A549 (cell line): ENCODE measurements at regions not wholly inside any gene's neighbourhood (a gene's known extent, or its start where the extent isn't known, plus 50 kb on each side); places are given as distances from the start of the nearest gene placed in this dataset.

Experiments
- ATAC-seq, 2 experiments: fragments of 200-7000 bp in 1 of 2; fragments of >200 bp in 1 of 2; cut with Nextera tagmentation in 1 of 2; cut with Tn5 transposase in 1 of 2; 3 replicates each; pipeline versions ENCODE4 v1.8.0 to v1.9.1; 2018 to 2020; ENCODE audit warnings: mild to moderate bottlenecking in 1 of 2, moderate library complexity in 1 of 2
- CTCF ChIA-PET: fragments of 300-600 bp; sonication (Branson Sonifier 250); formaldehyde crosslinking; extraction: SDS; loops from one replicate; lab custom pipeline; 2021; ENCODE audit warnings: antibody characterized with exemption, inconsistent platforms; lab: Yijun Ruan, JAX
- POLR2A ChIA-PET: fragments of 350-600 bp; formaldehyde crosslinking; extraction: SDS; loops from one replicate; lab custom pipeline; 2021; ENCODE audit warnings: antibody characterized with exemption, inconsistent platforms; lab: Yijun Ruan, JAX
- DNase-seq, 2 experiments: peaks; one replicate each; pipeline versions ENCODE4 v3.0.0 to v3.0.0-alpha.2; 2011 to 2016; ENCODE audit warnings: low read depth in 1 of 2, low spot score in 1 of 2
- FAIRE-seq: peaks from 2 replicates; lab custom pipeline; 2011; peaks lifted over from hg19 to GRCh38; lab: Jason Lieb, UNC
- H3K27ac ChIP-seq, 2 experiments: fragments of >200 bp; sonication (Bioruptor Twin); formaldehyde crosslinking; 3 replicates each; pipeline ENCODE4 v1.5.1; 2016 to 2017
- H3K4me1 ChIP-seq: fragments of >200 bp; sonication (Bioruptor Twin); formaldehyde crosslinking; 3 replicates; pipeline ENCODE4 v1.6.1; 2016
- H3K4me2 ChIP-seq: fragments of >200 bp; sonication (Bioruptor Twin); formaldehyde crosslinking; 3 replicates; pipeline ENCODE4 v1.6.1; 2016
- H3K4me3 ChIP-seq: fragments of >200 bp; sonication (Bioruptor Twin); formaldehyde crosslinking; 3 replicates; pipeline ENCODE4 v1.5.1; 2016
- H3K9me3 ChIP-seq: fragments of >200 bp; sonication (Bioruptor Twin); formaldehyde crosslinking; 3 replicates; pipeline ENCODE4 v1.6.1; 2016
- ATOH8 ChIP-seq: fragments of 250-450 bp; sonication (Bioruptor Pico); IDR thresholded peaks from 2 replicates; pipeline ENCODE4 v1.5.0; 2020; ENCODE audit warnings: low read depth, mild to moderate bottlenecking, moderate library complexity
- BHLHE40 ChIP-seq: IDR thresholded peaks from 2 replicates; pipeline ENCODE4 v1.6.1; 2012; ENCODE audit warnings: low read depth, low read length, inconsistent platforms
- CBX2 ChIP-seq: fragments of 200-600 bp; sonication (generic); IDR thresholded peaks from 2 replicates; pipeline ENCODE4 v1.6.1; 2016; ENCODE audit warnings: low read depth, mild to moderate bottlenecking, borderline replicate concordance
- CBX8 ChIP-seq: fragments of 200-600 bp; sonication (generic); IDR thresholded peaks from 2 replicates; pipeline ENCODE4 v1.6.1; 2016
- EHF ChIP-seq: fragments of 250-450 bp; sonication (Bioruptor Pico); IDR thresholded peaks from 2 replicates; pipeline ENCODE4 v1.5.0; 2020; ENCODE audit warnings: mild to moderate bottlenecking
- EP300 ChIP-seq, 2 experiments: fragments of >200 bp; sonication (Bioruptor Twin); formaldehyde crosslinking; IDR thresholded peaks; 2 replicates in 1 of 2; 3 replicates in 1 of 2; pipeline ENCODE4 v1.6.1; 2016 to 2017
- FOSB ChIP-seq: fragments of 250-450 bp; sonication (Bioruptor Pico); IDR thresholded peaks from 2 replicates; pipeline ENCODE4 v1.5.0; 2020; ENCODE audit warnings: mild to moderate bottlenecking, moderate library complexity
- FOSL2 ChIP-seq, 2 experiments: fragments of 450-650 bp in 1 of 2; fragments of >200 bp in 1 of 2; sonication (Bioruptor Twin) in 1 of 2; formaldehyde crosslinking; IDR thresholded peaks; 2 replicates each; pipeline versions ENCODE4 v1.5.0 to v1.6.1; 2016 to 2020; ENCODE audit warnings: mild to moderate bottlenecking in 1 of 2, moderate library complexity in 1 of 2
- FOXS1 ChIP-seq: fragments of 250-450 bp; sonication (Bioruptor Pico); IDR thresholded peaks from 2 replicates; pipeline ENCODE4 v1.5.0; 2020; ENCODE audit warnings: mild to moderate bottlenecking, moderate library complexity
- GATA3 ChIP-seq: IDR thresholded peaks from 2 replicates; pipeline ENCODE4 v1.6.1; 2012; ENCODE audit warnings: borderline replicate concordance
- HES2 ChIP-seq: fragments of >200 bp; sonication (Bioruptor Twin); formaldehyde crosslinking; IDR thresholded peaks from 2 replicates; pipeline ENCODE4 v1.6.1; 2016
- HEYL ChIP-seq: fragments of 250-450 bp; sonication (Bioruptor Pico); IDR thresholded peaks from 2 replicates; pipeline ENCODE4 v1.8.0; 2021; ENCODE audit warnings: mild to moderate bottlenecking, moderate library complexity
- HOXA7 ChIP-seq: fragments of 250-450 bp; sonication (Bioruptor Pico); IDR thresholded peaks from 2 replicates; pipeline ENCODE4 v1.5.0; 2020; ENCODE audit warnings: mild to moderate bottlenecking, moderate library complexity
- HOXB5 ChIP-seq: fragments of 250-450 bp; sonication (Bioruptor Pico); IDR thresholded peaks from 2 replicates; pipeline ENCODE4 v1.5.0; 2020; ENCODE audit warnings: mild to moderate bottlenecking, moderate library complexity
- JUN ChIP-seq, 2 experiments: fragments of >200 bp; sonication (Bioruptor Twin); formaldehyde crosslinking; IDR thresholded peaks; 2 replicates in 1 of 2; 3 replicates in 1 of 2; pipeline ENCODE4 v1.6.1; 2016 to 2017
- KDM1A ChIP-seq: fragments of 200-600 bp; sonication (generic); IDR thresholded peaks from 2 replicates; pipeline ENCODE4 v1.6.1; 2016; ENCODE audit warnings: low read depth, mild to moderate bottlenecking
- KDM5A ChIP-seq: fragments of 200-600 bp; sonication (generic); IDR thresholded peaks from 2 replicates; pipeline ENCODE4 v1.6.1; 2016; ENCODE audit warnings: antibody characterized with exemption, mild to moderate bottlenecking
- NFE2L2 ChIP-seq: fragments of 150-350 bp; conservative IDR thresholded peaks from 2 replicates; pipeline ENCODE4 v1.6.1; 2014; ENCODE audit warnings: low read length
- NPAS2 ChIP-seq: fragments of 250-450 bp; sonication (Bioruptor Pico); IDR thresholded peaks from 2 replicates; pipeline ENCODE4 v1.8.0; 2022; ENCODE audit warnings: mild to moderate bottlenecking, moderate library complexity, borderline replicate concordance
- POLR2A ChIP-seq: IDR thresholded peaks from 2 replicates; pipeline ENCODE4 v1.6.1; 2012; ENCODE audit warnings: mild to moderate bottlenecking, low read length
- POLR2AphosphoS2 ChIP-seq: conservative IDR thresholded peaks from 2 replicates; pipeline ENCODE4 v1.6.1; 2012; ENCODE audit warnings: low read length, improper control_type of control experiment, inconsistent platforms
- RARB ChIP-seq: fragments of 250-450 bp; sonication (Bioruptor Pico); IDR thresholded peaks from 2 replicates; pipeline ENCODE4 v1.8.0; 2021; ENCODE audit warnings: mild to moderate bottlenecking, moderate library complexity
- REST ChIP-seq: fragments of 200-600 bp; sonication (generic); IDR thresholded peaks from 2 replicates; pipeline ENCODE4 v1.6.1; 2016; ENCODE audit warnings: antibody characterized with exemption, mild to moderate bottlenecking, moderate library complexity
- RFX5 ChIP-seq: fragments of 450-650 bp; IDR thresholded peaks from 2 replicates; pipeline ENCODE4 v1.7.1; 2014; ENCODE audit warnings: antibody characterized with exemption, mild to moderate bottlenecking, moderate library complexity
- SREBF2 ChIP-seq: fragments of 450-650 bp; IDR thresholded peaks from 2 replicates; pipeline ENCODE4 v1.6.1; 2014; ENCODE audit warnings: mild to moderate bottlenecking, moderate library complexity
- TFCP2L1 ChIP-seq: fragments of 250-450 bp; sonication (Bioruptor Pico); IDR thresholded peaks from 2 replicates; pipeline ENCODE4 v1.5.0; 2021; ENCODE audit warnings: mild to moderate bottlenecking
- TP53 ChIP-seq: fragments of 250-450 bp; sonication (Bioruptor Pico); IDR thresholded peaks from 2 replicates; pipeline ENCODE4 v1.5.0; 2021; ENCODE audit warnings: mild to moderate bottlenecking, moderate library complexity
- ZFP36 ChIP-seq: fragments of 450-650 bp; IDR thresholded peaks from 2 replicates; pipeline ENCODE4 v1.6.1; 2014; ENCODE audit warnings: borderline replicate concordance; ENCODE audit not compliant: partially characterized antibody
- WGBS: methylation state at CpG from one replicate; pipeline ENCODE4 v1.1.6; 2017; ENCODE audit errors: missing lambda C conversion rate; 5-methylcytosine and 5-hydroxymethylcytosine counted together
- TF ChIP-seq, protein P1 (sequence below): fragments of 250-450 bp; sonication (Bioruptor Pico); IDR thresholded peaks from 2 replicates; pipeline ENCODE4 v1.5.0; 2021; ENCODE audit warnings: mild to moderate bottlenecking, moderate library complexity, borderline replicate concordance

DNA sequence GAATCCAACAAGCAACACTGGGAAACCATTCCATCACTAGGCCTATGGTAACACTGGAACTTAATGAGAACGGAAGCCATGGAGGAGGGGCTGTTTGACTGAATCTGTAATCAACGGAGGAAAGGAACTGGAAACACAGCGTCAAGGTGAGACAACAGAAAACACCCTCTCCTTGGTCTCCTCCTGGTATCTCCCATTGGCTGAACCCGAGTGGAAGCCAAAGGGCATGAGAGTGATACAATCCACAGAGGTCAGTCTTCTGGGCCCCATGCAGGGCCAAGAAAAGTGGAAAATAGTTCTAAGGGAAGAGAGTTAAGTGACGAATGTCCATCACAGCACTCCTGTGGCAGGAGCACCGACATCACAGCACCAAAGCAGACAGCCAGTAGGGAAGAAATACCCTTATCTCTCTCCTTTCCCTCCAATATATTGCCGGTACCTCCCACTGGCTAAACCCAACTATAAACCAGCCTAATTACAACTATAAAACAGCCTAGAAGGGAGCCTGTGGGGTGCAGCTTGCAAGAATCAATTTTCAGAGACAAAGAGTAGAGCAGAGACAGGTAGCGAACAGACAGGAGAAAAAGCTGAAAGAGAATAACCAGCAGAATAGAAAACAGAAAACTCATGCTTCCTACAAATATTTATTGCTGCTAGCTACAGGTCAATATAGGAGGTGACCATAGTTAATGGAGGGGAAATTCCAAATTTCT, 107.4 kb upstream of the IFNE start (continued):
- no peak for TF ChIP-seq REST
- no peak for TF ChIP-seq CBX2
- no peak for TF ChIP-seq POLR2A
- TF ChIP-seq, all 56 proteins: peak for 8

- POLR2A ChIA-PET: interaction anchor here (0.9 to 3.1 kb wide), 19 partner anchors 11 to 99 kb away, joined by 4 to 61 read pairs (median 9); no protein-coding TSS in a partner anchor
- FAIRE-seq: peak; percentile 93
- WGBS: 1% methylated on average over 2 of the region's 2 CpGs
- CTCF ChIA-PET: interaction anchor here (0.6 to 2.0 kb wide), 6 partner anchors 9 to 198 kb away, joined by 3 to 6 read pairs (median 3); no protein-coding TSS in a partner anchor
- peak in 1 of 2 experiments; percentile 6; a peak in 2 of 6 replicates for ATAC-seq
- peak overlapping the region; percentile 49 for H3K4me3 ChIP-seq
- H3K27ac ChIP-seq: peak overlapping the region; percentile 91 to 93
- H3K4me2 ChIP-seq: peak overlapping the region; percentile 96
- DNase-seq: no peak
- TF ChIP-seq POLR2AphosphoS2: no peak
- TF ChIP-seq FOXS1 (CRISPR knock-in tag): 0 out of 2 replicates have a peak, but pooled peaks have one; percentile 42
- no peak for TF ChIP-seq CBX2
- peak; percentile 25; the same call in 1 of the 2 replicates for TF ChIP-seq HOXB5
- TF ChIP-seq HEYL (CRISPR knock-in tag): 0 out of 2 replicates have a peak, but pooled peaks have one; percentile 47
- no peak for TF ChIP-seq ZFP36
- TF ChIP-seq KDM5A: no peak
- TF ChIP-seq NFE2L2: no peak
- 0 out of 2 replicates have a peak, but pooled peaks have one; percentile 68 for TF ChIP-seq FOSB (CRISPR knock-in tag)
- no peak; the same call in 1 of the 2 replicates for TF ChIP-seq EHF
- TF ChIP-seq TFCP2L1 (CRISPR knock-in tag): peak; percentile 58; the same call in 1 of the 2 replicates
- no peak for TF ChIP-seq FOSL2 (IDR thresholded peaks at IDR 0.05)
- 0 out of 2 replicates have a peak, but pooled peaks have one; percentile 1 for TF ChIP-seq FOSL2 (CRISPR knock-in tag; IDR thresholded peaks at IDR 0.05)
- TF ChIP-seq SREBF2: no peak
- peak; percentile 83; the same call in 1 of the 2 replicates for TF ChIP-seq TP53
- TF ChIP-seq RFX5: no peak
- TF ChIP-seq ATOH8 (CRISPR knock-in tag): no peak
- TF ChIP-seq NPAS2 (CRISPR knock-in tag): no peak
- TF ChIP-seq, protein P1, sequence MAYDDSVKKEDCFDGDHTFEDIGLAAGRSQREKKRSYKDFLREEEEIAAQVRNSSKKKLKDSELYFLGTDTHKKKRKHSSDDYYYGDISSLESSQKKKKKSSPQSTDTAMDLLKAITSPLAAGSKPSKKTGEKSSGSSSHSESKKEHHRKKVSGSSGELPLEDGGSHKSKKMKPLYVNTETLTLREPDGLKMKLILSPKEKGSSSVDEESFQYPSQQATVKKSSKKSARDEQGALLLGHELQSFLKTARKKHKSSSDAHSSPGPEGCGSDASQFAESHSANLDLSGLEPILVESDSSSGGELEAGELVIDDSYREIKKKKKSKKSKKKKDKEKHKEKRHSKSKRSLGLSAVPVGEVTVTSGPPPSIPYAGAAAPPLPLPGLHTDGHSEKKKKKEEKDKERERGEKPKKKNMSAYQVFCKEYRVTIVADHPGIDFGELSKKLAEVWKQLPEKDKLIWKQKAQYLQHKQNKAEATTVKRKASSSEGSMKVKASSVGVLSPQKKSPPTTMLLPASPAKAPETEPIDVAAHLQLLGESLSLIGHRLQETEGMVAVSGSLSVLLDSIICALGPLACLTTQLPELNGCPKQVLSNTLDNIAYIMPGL (CRISPR knock-in tag): peak; percentile 45
- TF ChIP-seq CBX8: no peak
- TF ChIP-seq JUN (IDR thresholded peaks at IDR 0.05): peak in 1 of 2 experiments; percentile 10; a peak in 2 of 5 replicates
- no peak for TF ChIP-seq KDM1A
- TF ChIP-seq GATA3: 0 out of 2 replicates have a peak, but pooled peaks have one; percentile 17
- TF ChIP-seq EP300 (IDR thresholded peaks at IDR 0.05): no peak
- TF ChIP-seq BHLHE40: no peak
- no peak for TF ChIP-seq HES2
- TF ChIP-seq RARB (CRISPR knock-in tag): peak; percentile 71; the same call in 1 of the 2 replicates
- TF ChIP-seq HOXA7 (CRISPR knock-in tag): peak; percentile 82
- 0 out of 3 replicates have a peak, but pooled peaks cover 5% of the 10 kb centered on the region for H3K9me3 ChIP-seq
- H3K4me1 ChIP-seq: peaks cover 67% of the 10 kb centered on the region
These were observed 108.2 kb upstream of the IFNE start for GRCh38 chr9:21590058-21590996.
